Calu3 (cell line): ENCODE measurements at regions not wholly inside any gene's neighbourhood (a gene's known extent, or its start where the extent isn't known, plus 50 kb on each side); places are given as distances from the start of the nearest gene placed in this dataset.

Source experiments
- BruUV-seq: library from RNA; stranded (reverse); fragments of 400-500 nt; replicated peaks from 2 replicates; lab custom pipeline; 2021; lab: Mats Ljungman, UMichigan
- CTCF ChIA-PET: fragments of 300-600 bp; sonication (Branson Sonifier 250); formaldehyde crosslinking; loops from one replicate; lab custom pipeline; 2022; ENCODE audit warnings: antibody characterized with exemption; lab: Charles Lee
- DNase-seq: peaks from one replicate; pipeline ENCODE4 v3.0.0; 2022
- H3K27ac Mint-ChIP-seq: one replicate; pipeline ENCODE4 v1.8.0; 2022; ENCODE audit warnings: mixed read lengths; ENCODE audit not compliant: unreplicated experiment
- H3K27me3 Mint-ChIP-seq: one replicate; pipeline ENCODE4 v1.8.0; 2022; ENCODE audit warnings: mixed read lengths; ENCODE audit not compliant: unreplicated experiment
- H3K36me3 Mint-ChIP-seq: one replicate; pipeline ENCODE4 v1.8.0; 2022; ENCODE audit warnings: mild to moderate bottlenecking, moderate library complexity, mixed read lengths; ENCODE audit not compliant: insufficient read depth, unreplicated experiment
- H3K4me1 Mint-ChIP-seq: one replicate; pipeline ENCODE4 v1.8.0; 2022; ENCODE audit warnings: mild to moderate bottlenecking, low read depth, mixed read lengths; ENCODE audit not compliant: unreplicated experiment
- H3K4me3 Mint-ChIP-seq: one replicate; pipeline ENCODE4 v1.8.0; 2022; ENCODE audit warnings: mild to moderate bottlenecking, low read depth, moderate library complexity, mixed read lengths; ENCODE audit not compliant: unreplicated experiment
- H3K9me3 Mint-ChIP-seq: one replicate; pipeline ENCODE4 v1.8.0; 2022; ENCODE audit warnings: low read depth, mixed read lengths; ENCODE audit not compliant: unreplicated experiment
- CTCF ChIP-seq: fragments of 200-600 bp; IDR thresholded peaks from one replicate; pipeline ENCODE4 v1.8.0; 2022; ENCODE audit warnings: antibody characterized with exemption; ENCODE audit not compliant: unreplicated experiment
- intact Hi-C: fragments of 100-400 bp; cut with micrococcal nuclease; formaldehyde crosslinking; loops from one replicate; pipeline ENCODE4 v1.10.0; 2022; ENCODE audit not compliant: unreplicated experiment

- H3K27me3 Mint-ChIP-seq: no peaks in the 10 kb centered on the region
- BruUV-seq: no TSS peak
- no peaks in the 10 kb centered on the region for H3K4me1 Mint-ChIP-seq
- peaks cover 11% of the 10 kb centered on the region for H3K9me3 Mint-ChIP-seq
- H3K4me3 Mint-ChIP-seq: no peak overlapping the region
- CTCF ChIA-PET: no interaction called here
- no peak overlapping the region for H3K27ac Mint-ChIP-seq
- TF ChIP-seq CTCF: no peak
- H3K36me3 Mint-ChIP-seq: no peaks in the 10 kb centered on the region
- intact Hi-C loops: no loop called here
- DNase-seq: no peak
Measured at GRCh38 chr2:82528288-82528687, 1930.8 kb downstream of the SUCLG1 start.

GRCh38 chr2:82527124-82527523 lies 1932.0 kb downstream of the SUCLG1 start:
- H3K9me3 Mint-ChIP-seq: peaks cover 11% of the 10 kb centered on the region
- H3K27me3 Mint-ChIP-seq: no peaks in the 10 kb centered on the region
- BruUV-seq: no TSS peak
- no peak overlapping the region for H3K27ac Mint-ChIP-seq
- H3K4me3 Mint-ChIP-seq: no peak overlapping the region
- no peak for TF ChIP-seq CTCF
- CTCF ChIA-PET: no interaction called here
- no peaks in the 10 kb centered on the region for H3K36me3 Mint-ChIP-seq
- no peak for DNase-seq
- H3K4me1 Mint-ChIP-seq: no peaks in the 10 kb centered on the region
- intact Hi-C loops: no loop called here

GRCh38 chr2:82526277-82526676 lies 1932.8 kb downstream of the SUCLG1 start:
- H3K4me1 Mint-ChIP-seq: no peaks in the 10 kb centered on the region
- intact Hi-C loops: no loop called here
- BruUV-seq: no TSS peak

GRCh38 chr2:82525744-82526143 lies 1933.3 kb downstream of the SUCLG1 start:
- H3K4me3 Mint-ChIP-seq: no peak overlapping the region
- H3K9me3 Mint-ChIP-seq: peaks cover 11% of the 10 kb centered on the region
- H3K36me3 Mint-ChIP-seq: no peaks in the 10 kb centered on the region
- TF ChIP-seq CTCF: no peak
- intact Hi-C loops: no loop called here
- no peaks in the 10 kb centered on the region for H3K27me3 Mint-ChIP-seq
- H3K27ac Mint-ChIP-seq: no peak overlapping the region
- CTCF ChIA-PET: no interaction called here
- DNase-seq: no peak
- H3K4me1 Mint-ChIP-seq: no peaks in the 10 kb centered on the region
- no TSS peak for BruUV-seq

More at GRCh38 chr2:82526277-82526676, 1932.8 kb downstream of the SUCLG1 start:
- no peak for TF ChIP-seq CTCF
- CTCF ChIA-PET: no interaction called here
- Mint-ChIP-seq H3K27me3 (no peaks in the 10 kb centered on the region), H3K36me3 (no peaks in the 10 kb centered on the region), H3K9me3 (peaks cover 11% of the 10 kb centered on the region), H3K4me3 (no peak overlapping the region), H3K27ac (no peak overlapping the region)
- DNase-seq: no peak
